ENCODE measurements at regions not wholly inside any gene's neighbourhood (a gene's known extent, or its start where the extent isn't known, plus 50 kb on each side); places are given as distances from the start of the nearest gene placed in this dataset.

- DNase-seq (ENCODE audit: low read depth), result no peak
Observed at GRCh38 chr1:56150441-56151215, 428.7 kb downstream of the PLPP3 start.

DNA sequence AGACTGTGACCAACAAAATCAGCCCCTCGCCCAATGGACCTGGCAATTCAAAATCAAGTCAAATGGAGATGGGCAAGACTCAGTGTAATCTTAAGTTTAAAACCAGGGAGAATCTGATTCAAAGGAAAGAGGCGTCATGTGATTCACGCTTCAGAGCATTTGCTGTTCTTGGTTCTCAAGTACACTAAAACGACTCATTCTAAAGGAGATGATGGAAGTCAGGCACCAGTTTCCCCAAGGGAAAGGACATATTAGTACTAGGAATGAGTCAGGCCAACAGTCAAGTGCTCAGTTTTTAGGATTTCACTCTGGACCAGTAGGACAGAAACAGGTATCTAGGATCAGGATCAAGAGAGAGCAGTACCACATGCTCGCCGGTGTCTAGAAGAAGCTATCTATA is 429.6 kb downstream of the PLPP3 start:
- no peak for DNase-seq (ENCODE audit: low read depth)

GRCh38 chr1:56148326-56149193 is 430.8 kb downstream of the PLPP3 start:
- no peak for DNase-seq (ENCODE audit: low read depth)

DNA sequence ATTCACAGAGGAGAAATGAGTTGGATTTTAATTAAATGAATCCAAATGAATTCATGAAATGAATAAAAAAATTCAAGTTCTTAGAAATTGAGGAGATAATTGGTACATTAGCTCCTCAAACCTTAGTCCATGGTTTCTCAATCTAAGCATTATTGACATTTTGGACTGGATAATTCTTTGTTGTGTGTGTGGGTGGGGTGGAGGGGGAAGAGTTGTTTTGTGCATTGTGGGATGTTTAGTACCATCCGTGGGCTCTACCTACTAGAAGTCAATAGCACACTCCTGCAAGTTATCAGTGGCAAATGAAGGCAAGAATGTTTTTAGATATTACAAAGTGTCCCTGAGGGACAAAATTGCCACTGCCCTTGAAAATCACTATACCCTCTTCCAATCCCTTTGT is 431.9 kb downstream of the PLPP3 start:
- no peak for DNase-seq (ENCODE audit: low read depth)

GRCh38 chr1:56147034-56147433 is 432.3 kb downstream of the PLPP3 start:
- no peak for DNase-seq (ENCODE audit: low read depth)

DNA sequence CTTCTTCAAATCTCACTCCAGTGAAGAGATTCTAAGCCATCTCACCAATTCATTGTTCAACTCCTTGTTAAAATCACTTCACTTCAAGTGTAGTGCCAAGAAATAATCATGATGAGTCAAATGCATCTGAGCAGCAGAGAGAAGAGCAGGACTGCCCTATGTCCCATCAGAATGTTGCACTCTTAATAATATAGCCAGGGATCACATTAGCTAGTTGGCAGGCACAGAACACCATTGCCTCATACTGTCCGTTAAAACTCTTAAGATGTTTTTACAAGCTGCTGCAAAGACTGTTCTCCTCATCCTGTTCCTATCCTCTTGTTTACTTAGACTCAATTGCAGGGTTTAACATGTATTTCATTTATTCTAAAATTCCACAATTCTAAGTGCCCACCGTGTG is 432.9 kb downstream of the PLPP3 start:
- no peak for DNase-seq (ENCODE audit: low read depth)

DNA sequence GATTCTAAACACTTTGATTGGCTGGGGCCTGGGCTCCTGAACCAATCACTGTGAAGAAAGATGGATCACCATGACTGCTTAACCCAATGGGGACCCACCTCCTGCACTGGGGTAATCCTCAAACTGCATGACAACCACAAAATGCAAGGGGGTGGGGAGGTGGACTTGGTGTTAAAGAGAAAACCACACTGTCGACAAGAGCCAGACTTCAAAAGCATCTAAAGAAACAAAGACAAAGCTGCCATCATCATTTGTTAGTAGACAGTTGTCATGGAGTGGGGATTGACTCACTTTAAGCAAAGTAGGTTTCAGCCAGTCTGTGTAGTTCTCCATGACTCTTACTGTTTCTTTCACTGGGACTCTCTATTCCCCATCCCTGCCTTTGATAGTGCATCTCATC is 433.8 kb downstream of the PLPP3 start:
- DNase-seq (ENCODE audit: low read depth), result no peak

DNA sequence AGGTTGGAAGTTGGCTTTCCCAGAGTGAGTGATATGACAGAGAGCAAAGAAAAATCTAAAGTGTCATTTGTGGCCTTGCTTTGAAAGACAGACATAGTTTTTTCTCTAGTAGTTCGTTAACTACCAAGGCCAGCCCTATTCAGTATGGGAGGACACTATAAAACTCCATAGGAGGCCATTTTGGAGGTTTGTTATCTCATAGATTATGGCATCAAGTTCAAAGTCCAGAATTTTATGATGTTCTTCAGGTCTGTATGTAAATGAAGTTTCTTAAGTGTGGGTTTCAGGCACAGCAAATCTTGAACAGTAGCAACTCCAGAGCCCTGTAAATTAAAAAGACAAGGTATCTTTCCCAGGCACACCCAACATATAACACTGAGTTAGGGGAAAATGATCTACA is 437.1 kb downstream of the PLPP3 start:
- DNase-seq (ENCODE audit: low read depth), result no peak

DNA sequence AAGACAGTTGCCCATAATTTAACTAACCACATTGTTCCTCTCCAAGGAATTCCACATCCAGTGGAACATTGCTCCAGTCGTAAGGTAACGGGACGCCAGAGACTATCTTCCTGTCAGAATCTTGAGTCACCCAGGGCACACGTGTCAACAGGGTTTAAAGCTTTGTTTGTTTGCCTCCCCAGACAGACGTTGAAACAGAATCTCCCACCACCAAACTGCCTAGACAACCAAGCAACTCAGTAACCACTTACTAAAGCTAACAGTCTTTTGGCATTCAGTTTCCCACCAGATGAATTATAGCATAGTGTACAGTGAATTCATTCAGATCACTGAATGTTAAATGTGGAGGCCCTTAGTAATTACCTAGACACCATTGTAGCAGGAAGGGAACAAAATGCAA is 439.5 kb downstream of the PLPP3 start:
- DNase-seq (ENCODE audit: low read depth), result no peak

GRCh38 chr1:56137521-56138505 is 441.6 kb downstream of the PLPP3 start:
- DNase-seq (ENCODE audit: low read depth), result no peak

DNA sequence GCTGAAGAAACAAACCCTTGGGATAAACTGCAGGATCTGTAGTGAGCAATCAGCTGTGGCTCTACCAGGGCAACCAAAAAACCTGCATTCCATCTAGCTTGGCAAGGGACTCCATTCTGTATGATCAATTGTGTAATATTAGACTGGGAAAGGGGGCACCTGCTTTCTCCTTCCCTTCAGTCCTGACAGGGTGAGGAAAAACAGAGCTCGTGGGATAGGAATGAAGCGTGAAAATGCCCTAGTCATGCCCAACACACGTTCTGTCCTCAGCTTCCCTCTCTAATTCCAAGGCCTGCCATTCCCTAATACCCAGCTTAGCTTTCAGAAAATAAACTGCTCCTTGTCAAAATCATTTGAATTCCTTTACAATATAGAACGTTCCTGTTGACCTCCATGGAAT is 442.3 kb downstream of the PLPP3 start:
- DNase-seq (ENCODE audit: low read depth), result no peak

- DNase-seq (ENCODE audit: low read depth), result no peak
Observed at GRCh38 chr1:56135864-56136147, 443.6 kb downstream of the PLPP3 start.

DNA sequence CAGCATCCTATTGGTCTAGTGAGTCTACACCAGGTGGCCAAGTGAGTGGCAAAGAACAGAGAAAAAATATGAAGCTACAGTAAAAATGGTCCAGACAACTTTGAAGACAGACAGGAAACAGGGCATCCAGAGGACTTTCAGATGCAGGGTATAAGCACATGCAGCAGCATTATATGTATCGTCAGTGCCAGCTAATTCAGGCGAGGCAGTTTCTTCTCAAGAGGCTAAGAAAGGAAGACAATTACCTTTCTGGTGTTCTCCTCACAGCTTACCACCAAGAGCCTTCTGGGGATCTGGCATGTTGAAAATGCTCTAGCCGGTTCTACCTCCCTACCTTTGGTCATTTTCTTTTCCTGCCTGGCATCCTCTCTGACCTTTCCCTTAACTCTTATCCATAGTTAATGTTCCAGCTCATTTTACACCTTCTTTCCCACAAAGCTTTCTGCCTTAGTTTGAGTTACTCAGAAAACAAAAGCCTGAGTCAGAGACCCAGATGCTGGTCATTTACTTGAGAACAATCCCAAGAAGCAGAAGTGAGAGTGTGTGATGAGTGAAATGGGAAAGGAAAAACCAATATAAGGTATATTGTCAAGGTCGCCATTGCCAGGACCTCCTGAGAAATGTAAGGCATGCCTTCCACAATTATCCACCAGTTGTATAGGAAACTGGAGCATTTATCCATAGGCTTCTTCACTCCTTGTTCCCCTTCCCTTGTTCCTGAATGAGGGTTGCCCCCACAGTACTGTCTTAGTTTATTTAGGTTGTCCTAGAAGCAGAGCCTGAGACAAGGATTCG is 444.1 kb downstream of the PLPP3 start:
- DNase-seq (ENCODE audit: low read depth), result no peak

GRCh38 chr1:56133522-56134472 is 445.6 kb downstream of the PLPP3 start:
- no peak for DNase-seq (ENCODE audit: low read depth)

DNA sequence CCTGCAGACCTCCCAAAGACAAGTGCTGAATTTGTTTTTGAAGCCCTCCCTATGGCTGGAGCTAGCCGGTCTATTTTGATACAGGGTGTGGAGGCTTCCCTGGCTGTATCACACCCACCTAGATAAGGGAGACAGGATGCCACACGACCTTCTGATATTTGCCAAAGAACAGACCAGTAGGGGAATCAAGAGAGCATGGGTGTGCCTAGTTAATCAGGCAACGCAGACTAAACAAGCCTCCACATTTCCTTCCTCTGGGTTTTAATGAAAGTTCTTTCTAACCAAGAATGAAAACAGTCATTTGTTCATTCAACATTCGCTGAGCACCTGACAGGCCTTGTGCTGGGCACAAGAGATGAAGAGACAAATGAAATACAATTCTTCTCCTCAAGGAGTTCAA is 446.8 kb downstream of the PLPP3 start:
- no peak for DNase-seq (ENCODE audit: low read depth)

DNA sequence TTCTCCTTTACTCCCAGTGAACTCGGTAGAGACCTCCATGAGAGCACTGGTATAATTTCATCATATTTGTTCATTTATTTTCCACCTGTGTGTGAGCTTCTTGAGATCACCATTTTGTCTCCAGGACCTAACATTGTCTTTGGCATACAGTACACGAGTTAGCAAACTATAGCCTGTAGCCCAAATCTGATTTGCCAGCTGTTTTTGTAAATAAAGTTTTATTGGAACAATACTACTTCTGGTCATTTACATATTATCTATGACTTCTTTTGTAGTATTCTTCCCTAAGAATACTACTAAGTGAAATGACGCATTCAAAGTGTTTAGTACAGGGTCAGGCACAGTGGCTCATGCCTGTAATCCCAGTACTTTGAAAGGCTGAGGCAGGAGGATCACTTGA is 449.5 kb downstream of the PLPP3 start:
- DNase-seq (ENCODE audit: low read depth), result no peak

DNA sequence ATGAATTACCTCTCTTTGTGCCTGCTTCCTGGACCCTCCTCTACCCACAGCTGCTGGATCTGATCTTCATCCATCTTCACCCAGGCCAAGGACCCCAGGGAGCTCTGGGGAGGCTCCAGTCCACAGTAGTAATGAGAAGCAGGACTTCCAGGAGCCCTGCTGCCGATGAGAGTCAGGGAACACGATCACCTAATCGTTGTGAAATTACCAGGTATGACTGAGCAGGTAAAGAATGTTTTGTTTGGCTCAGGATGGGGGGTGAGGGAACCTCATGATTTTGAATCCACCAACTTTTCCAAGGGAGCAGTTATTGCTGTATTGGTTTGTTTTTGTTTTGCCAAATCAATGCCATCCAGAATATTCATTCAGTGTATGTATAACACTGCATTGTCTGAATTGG is 454.0 kb downstream of the PLPP3 start:
- DNase-seq (ENCODE audit: low read depth), result no peak

- no peak for DNase-seq (ENCODE audit: low read depth)
Observed at GRCh38 chr1:56123826-56124225, 455.5 kb downstream of the PLPP3 start.

- DNase-seq (ENCODE audit: low read depth), result peak; percentile 17
Observed at GRCh38 chr1:56123421-56123820, 455.9 kb downstream of the PLPP3 start.

- no peak for DNase-seq (ENCODE audit: low read depth)
Observed at GRCh38 chr1:56120021-56120420, 459.3 kb downstream of the PLPP3 start.

Measured in non-pigmented ciliary epithelial cell (primary cell).